K562 (cell line): ENCODE measurements at regions not wholly inside any gene's neighbourhood (a gene's known extent, or its start where the extent isn't known, plus 50 kb on each side); places are given as distances from the start of the nearest gene placed in this dataset.

Experiments
- FOXK1 ChIP-seq: sonication (generic); formaldehyde crosslinking; IDR thresholded peaks from 2 replicates; pipeline ENCODE4 v1.8.0; 2022; ENCODE audit warnings: missing genetic modification reagents, mild to moderate bottlenecking, borderline replicate concordance
- GATA2 ChIP-seq: sonication (generic); formaldehyde crosslinking; IDR thresholded peaks from 2 replicates; pipeline ENCODE4 v1.4.0; 2020; ENCODE audit warnings: mild to moderate bottlenecking, missing genetic modification reagents
- KDM2B ChIP-seq: fragments of 250-450 bp; sonication (Bioruptor Pico); IDR thresholded peaks from 2 replicates; pipeline ENCODE4 v1.8.0; 2021; ENCODE audit warnings: mild to moderate bottlenecking, moderate library complexity
- KHSRP ChIP-seq: fragments of 450-650 bp; IDR thresholded peaks from 2 replicates; pipeline ENCODE4 v1.6.1; 2017
- KLF13 ChIP-seq: fragments of 450-650 bp; IDR thresholded peaks from 2 replicates; pipeline ENCODE4 v1.6.1; 2016; ENCODE audit warnings: missing genetic modification characterization, low read depth, mild to moderate bottlenecking, missing compliant biosample characterization, moderate library complexity, borderline replicate concordance
- MCM7 ChIP-seq, 2 experiments: fragments of 450-650 bp; IDR thresholded peaks; 2 replicates each; pipeline ENCODE4 v1.6.1; 2016 to 2018
- NR3C1 ChIP-seq: sonication (generic); formaldehyde crosslinking; IDR thresholded peaks from 2 replicates; pipeline ENCODE4 v1.8.1; 2022; ENCODE audit warnings: missing genetic modification reagents
- RBM14 ChIP-seq: fragments of 200-400 bp; formaldehyde crosslinking; IDR thresholded peaks from 2 replicates; pipeline ENCODE4 v1.6.1; 2018; ENCODE audit warnings: low read depth, mild to moderate bottlenecking, low read length, moderate library complexity, borderline replicate concordance; ENCODE audit not compliant: insufficient read depth
- SMARCB1 ChIP-seq: IDR thresholded peaks from 2 replicates; pipeline ENCODE4 v1.6.1; 2011; ENCODE audit warnings: improper control_type of control experiment, low read depth; ENCODE audit not compliant: insufficient read length
- STAT5A ChIP-seq: IDR thresholded peaks from 2 replicates; pipeline ENCODE4 v1.6.1; 2012; ENCODE audit warnings: low read length, inconsistent platforms, borderline replicate concordance
- WHSC1 ChIP-seq: IDR thresholded peaks from one replicate; pipeline ENCODE4 v1.6.1; 2012; ENCODE audit warnings: low read length, control low read depth, inconsistent platforms
- ZNF143 ChIP-seq: sonication (generic); formaldehyde crosslinking; IDR thresholded peaks from 2 replicates; pipeline ENCODE4 v1.9.0; 2022; ENCODE audit warnings: mild to moderate bottlenecking, missing genetic modification reagents
- ZNF197 ChIP-seq: fragments of 200-800 bp; sonication (Bioruptor generic); IDR thresholded peaks from 2 replicates; pipeline ENCODE4 v1.6.1; 2016; ENCODE audit warnings: low read depth, missing genetic modification characterization, missing compliant biosample characterization
- ZNF212 ChIP-seq: fragments of 450-650 bp; formaldehyde crosslinking; IDR thresholded peaks from 2 replicates; pipeline ENCODE4 v1.4.0; 2020; ENCODE audit warnings: mild to moderate bottlenecking
- ZNF696 ChIP-seq: fragments of 250-450 bp; sonication (Bioruptor Pico); conservative IDR thresholded peaks from 2 replicates; pipeline ENCODE4 v1.4.0; 2020; ENCODE audit warnings: mild to moderate bottlenecking, moderate library complexity
- TF ChIP-seq, protein P1 (sequence below): sonication (generic); formaldehyde crosslinking; IDR thresholded peaks from 2 replicates; pipeline ENCODE4 v1.8.0; 2023; ENCODE audit warnings: mild to moderate bottlenecking, missing genetic modification reagents
- TF ChIP-seq, protein P2 (sequence below): fragments of 250-450 bp; sonication (Bioruptor Pico); IDR thresholded peaks from 2 replicates; pipeline ENCODE4 v1.4.0; 2020; ENCODE audit warnings: borderline replicate concordance
- TF ChIP-seq, protein P3 (sequence below): fragments of 250-450 bp; sonication (Bioruptor Pico); IDR thresholded peaks from 2 replicates; pipeline ENCODE4 v1.4.0; 2020; ENCODE audit warnings: mild to moderate bottlenecking, moderate library complexity
- TF ChIP-seq, protein P4 (sequence below): sonication (generic); formaldehyde crosslinking; IDR thresholded peaks from 2 replicates; pipeline ENCODE4 v1.8.1; 2023; ENCODE audit warnings: mild to moderate bottlenecking, missing genetic modification reagents
- TF ChIP-seq, protein P5 (sequence below): IDR thresholded peaks from 3 replicates; pipeline ENCODE4 v1.6.1; 2011; ENCODE audit warnings: borderline replicate concordance, mild to moderate bottlenecking; ENCODE audit not compliant: insufficient read length, insufficient read depth

DNA sequence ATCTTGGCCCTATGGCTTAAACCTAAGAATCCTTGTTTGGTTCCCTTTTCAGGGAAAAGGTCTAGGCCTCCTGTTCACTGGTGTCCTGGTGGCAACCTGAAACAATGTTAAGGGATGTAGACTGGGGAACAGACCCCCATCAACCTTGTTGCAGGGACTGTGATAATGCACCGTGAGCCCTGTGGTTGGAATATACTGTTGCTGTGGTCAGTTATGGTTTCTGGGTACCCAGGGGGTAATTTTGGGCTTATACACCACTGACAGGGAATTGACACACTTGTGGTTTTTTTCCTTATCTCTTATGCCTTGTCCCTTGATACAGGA, 64.0 kb upstream of the WDR1 start (continued):
- TF ChIP-seq, protein P1, sequence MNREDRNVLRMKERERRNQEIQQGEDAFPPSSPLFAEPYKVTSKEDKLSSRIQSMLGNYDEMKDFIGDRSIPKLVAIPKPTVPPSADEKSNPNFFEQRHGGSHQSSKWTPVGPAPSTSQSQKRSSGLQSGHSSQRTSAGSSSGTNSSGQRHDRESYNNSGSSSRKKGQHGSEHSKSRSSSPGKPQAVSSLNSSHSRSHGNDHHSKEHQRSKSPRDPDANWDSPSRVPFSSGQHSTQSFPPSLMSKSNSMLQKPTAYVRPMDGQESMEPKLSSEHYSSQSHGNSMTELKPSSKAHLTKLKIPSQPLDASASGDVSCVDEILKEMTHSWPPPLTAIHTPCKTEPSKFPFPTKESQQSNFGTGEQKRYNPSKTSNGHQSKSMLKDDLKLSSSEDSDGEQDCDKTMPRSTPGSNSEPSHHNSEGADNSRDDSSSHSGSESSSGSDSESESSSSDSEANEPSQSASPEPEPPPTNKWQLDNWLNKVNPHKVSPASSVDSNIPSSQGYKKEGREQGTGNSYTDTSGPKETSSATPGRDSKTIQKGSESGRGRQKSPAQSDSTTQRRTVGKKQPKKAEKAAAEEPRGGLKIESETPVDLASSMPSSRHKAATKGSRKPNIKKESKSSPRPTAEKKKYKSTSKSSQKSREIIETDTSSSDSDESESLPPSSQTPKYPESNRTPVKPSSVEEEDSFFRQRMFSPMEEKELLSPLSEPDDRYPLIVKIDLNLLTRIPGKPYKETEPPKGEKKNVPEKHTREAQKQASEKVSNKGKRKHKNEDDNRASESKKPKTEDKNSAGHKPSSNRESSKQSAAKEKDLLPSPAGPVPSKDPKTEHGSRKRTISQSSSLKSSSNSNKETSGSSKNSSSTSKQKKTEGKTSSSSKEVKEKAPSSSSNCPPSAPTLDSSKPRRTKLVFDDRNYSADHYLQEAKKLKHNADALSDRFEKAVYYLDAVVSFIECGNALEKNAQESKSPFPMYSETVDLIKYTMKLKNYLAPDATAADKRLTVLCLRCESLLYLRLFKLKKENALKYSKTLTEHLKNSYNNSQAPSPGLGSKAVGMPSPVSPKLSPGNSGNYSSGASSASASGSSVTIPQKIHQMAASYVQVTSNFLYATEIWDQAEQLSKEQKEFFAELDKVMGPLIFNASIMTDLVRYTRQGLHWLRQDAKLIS (CRISPR knock-in tag), result no peak
- no peak; the same call in 1 of the 2 replicates for TF ChIP-seq ZNF197
- no peak for TF ChIP-seq GATA2
- no peak for TF ChIP-seq ZNF143 (CRISPR knock-in tag)
- TF ChIP-seq STAT5A, result no peak
- no peak for TF ChIP-seq KDM2B (CRISPR knock-in tag)
- TF ChIP-seq NR3C1 (CRISPR knock-in tag), result no peak
- no peak for TF ChIP-seq KHSRP
- TF ChIP-seq, protein P2, sequence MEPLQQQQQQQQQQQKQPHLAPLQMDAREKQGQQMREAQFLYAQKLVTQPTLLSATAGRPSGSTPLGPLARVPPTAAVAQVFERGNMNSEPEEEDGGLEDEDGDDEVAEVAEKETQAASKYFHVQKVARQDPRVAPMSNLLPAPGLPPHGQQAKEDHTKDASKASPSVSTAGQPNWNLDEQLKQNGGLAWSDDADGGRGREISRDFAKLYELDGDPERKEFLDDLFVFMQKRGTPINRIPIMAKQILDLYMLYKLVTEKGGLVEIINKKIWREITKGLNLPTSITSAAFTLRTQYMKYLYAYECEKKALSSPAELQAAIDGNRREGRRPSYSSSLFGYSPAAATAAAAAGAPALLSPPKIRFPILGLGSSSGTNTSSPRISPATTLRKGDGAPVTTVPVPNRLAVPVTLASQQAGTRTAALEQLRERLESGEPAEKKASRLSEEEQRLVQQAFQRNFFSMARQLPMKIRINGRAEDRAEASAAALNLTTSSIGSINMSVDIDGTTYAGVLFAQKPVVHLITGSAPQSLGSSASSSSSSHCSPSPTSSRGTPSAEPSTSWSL (CRISPR knock-in tag), result no peak
- peak; percentile 77; the same call in 1 of the 2 replicates for TF ChIP-seq KLF13 (tag)
- no peak for TF ChIP-seq ZNF212 (CRISPR knock-in tag)
- TF ChIP-seq, protein P3, sequence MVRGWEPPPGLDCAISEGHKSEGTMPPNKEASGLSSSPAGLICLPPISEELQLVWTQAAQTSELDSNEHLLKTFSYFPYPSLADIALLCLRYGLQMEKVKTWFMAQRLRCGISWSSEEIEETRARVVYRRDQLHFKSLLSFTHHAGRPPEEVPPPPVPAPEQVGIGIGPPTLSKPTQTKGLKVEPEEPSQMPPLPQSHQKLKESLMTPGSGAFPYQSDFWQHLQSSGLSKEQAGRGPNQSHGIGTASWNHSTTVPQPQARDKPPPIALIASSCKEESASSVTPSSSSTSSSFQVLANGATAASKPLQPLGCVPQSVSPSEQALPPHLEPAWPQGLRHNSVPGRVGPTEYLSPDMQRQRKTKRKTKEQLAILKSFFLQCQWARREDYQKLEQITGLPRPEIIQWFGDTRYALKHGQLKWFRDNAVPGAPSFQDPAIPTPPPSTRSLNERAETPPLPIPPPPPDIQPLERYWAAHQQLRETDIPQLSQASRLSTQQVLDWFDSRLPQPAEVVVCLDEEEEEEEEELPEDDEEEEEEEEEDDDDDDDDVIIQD (CRISPR knock-in tag), result no peak
- TF ChIP-seq, protein P4, sequence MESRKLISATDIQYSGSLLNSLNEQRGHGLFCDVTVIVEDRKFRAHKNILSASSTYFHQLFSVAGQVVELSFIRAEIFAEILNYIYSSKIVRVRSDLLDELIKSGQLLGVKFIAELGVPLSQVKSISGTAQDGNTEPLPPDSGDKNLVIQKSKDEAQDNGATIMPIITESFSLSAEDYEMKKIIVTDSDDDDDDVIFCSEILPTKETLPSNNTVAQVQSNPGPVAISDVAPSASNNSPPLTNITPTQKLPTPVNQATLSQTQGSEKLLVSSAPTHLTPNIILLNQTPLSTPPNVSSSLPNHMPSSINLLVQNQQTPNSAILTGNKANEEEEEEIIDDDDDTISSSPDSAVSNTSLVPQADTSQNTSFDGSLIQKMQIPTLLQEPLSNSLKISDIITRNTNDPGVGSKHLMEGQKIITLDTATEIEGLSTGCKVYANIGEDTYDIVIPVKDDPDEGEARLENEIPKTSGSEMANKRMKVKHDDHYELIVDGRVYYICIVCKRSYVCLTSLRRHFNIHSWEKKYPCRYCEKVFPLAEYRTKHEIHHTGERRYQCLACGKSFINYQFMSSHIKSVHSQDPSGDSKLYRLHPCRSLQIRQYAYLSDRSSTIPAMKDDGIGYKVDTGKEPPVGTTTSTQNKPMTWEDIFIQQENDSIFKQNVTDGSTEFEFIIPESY (CRISPR knock-in tag), result no peak
- no peak for TF ChIP-seq FOXK1 (CRISPR knock-in tag)
- TF ChIP-seq, protein P5, sequence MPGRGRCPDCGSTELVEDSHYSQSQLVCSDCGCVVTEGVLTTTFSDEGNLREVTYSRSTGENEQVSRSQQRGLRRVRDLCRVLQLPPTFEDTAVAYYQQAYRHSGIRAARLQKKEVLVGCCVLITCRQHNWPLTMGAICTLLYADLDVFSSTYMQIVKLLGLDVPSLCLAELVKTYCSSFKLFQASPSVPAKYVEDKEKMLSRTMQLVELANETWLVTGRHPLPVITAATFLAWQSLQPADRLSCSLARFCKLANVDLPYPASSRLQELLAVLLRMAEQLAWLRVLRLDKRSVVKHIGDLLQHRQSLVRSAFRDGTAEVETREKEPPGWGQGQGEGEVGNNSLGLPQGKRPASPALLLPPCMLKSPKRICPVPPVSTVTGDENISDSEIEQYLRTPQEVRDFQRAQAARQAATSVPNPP, result no peak
- TF ChIP-seq RBM14, result no peak
- TF ChIP-seq SMARCB1, result no peak
- TF ChIP-seq WHSC1, result no peak
- TF ChIP-seq ZNF696 (CRISPR knock-in tag), result no peak
- no peak for TF ChIP-seq MCM7 (IDR thresholded peaks at IDR 0.05)
